ENCODE measurements at regions not wholly inside any gene's neighbourhood (a gene's known extent, or its start where the extent isn't known, plus 50 kb on each side); places are given as distances from the start of the nearest gene placed in this dataset.

GRCh38 chr15:29477256-29477655 is 207.6 kb upstream of the NSMCE3 start:
- in situ Hi-C loops (cut with HindIII; ENCODE audit: low sequenced_read_pairs): no loop called here
- DNase-seq (ENCODE audit: low read depth): no peak
- H3K4me3 ChIP-seq (ENCODE audit: low read depth, low read length): no peak overlapping the region
- no peak for TF ChIP-seq CTCF (IDR thresholded peaks at IDR 0.05; ENCODE audit: low read depth, low read length, missing control alignments)

GRCh38 chr15:29476503-29477080 is 207.0 kb upstream of the NSMCE3 start:
- TF ChIP-seq CTCF (IDR thresholded peaks at IDR 0.05; ENCODE audit: low read depth, low read length, missing control alignments): no peak
- no peak overlapping the region for H3K4me3 ChIP-seq (ENCODE audit: low read depth, low read length)
- in situ Hi-C loops (cut with HindIII; ENCODE audit: low sequenced_read_pairs): no loop called here
- no peak for DNase-seq (ENCODE audit: low read depth)

- in situ Hi-C loops (cut with HindIII; ENCODE audit: low sequenced_read_pairs): no loop called here
- DNase-seq (ENCODE audit: low read depth): no peak
- no peak overlapping the region for H3K4me3 ChIP-seq (ENCODE audit: low read depth, low read length)
- TF ChIP-seq CTCF (IDR thresholded peaks at IDR 0.05; ENCODE audit: low read depth, low read length, missing control alignments): no peak
These were observed 205.5 kb upstream of the NSMCE3 start for GRCh38 chr15:29475096-29475495.

GRCh38 chr15:29473621-29474105 is 204.0 kb upstream of the NSMCE3 start:
- DNase-seq (ENCODE audit: low read depth): no peak
- no peak for TF ChIP-seq CTCF (IDR thresholded peaks at IDR 0.05; ENCODE audit: low read depth, low read length, missing control alignments)
- H3K4me3 ChIP-seq (ENCODE audit: low read depth, low read length): no peak overlapping the region
- in situ Hi-C loops (cut with HindIII; ENCODE audit: low sequenced_read_pairs): no loop called here

- TF ChIP-seq CTCF (IDR thresholded peaks at IDR 0.05; ENCODE audit: low read depth, low read length, missing control alignments): no peak
- no peak overlapping the region for H3K4me3 ChIP-seq (ENCODE audit: low read depth, low read length)
- in situ Hi-C loops (cut with HindIII; ENCODE audit: low sequenced_read_pairs): no loop called here
- no peak for DNase-seq (ENCODE audit: low read depth)
These were observed 203.4 kb upstream of the NSMCE3 start for GRCh38 chr15:29472901-29473445.

- in situ Hi-C loops (cut with HindIII; ENCODE audit: low sequenced_read_pairs): no loop called here
- no peak overlapping the region for H3K4me3 ChIP-seq (ENCODE audit: low read depth, low read length)
- TF ChIP-seq CTCF (IDR thresholded peaks at IDR 0.05; ENCODE audit: low read depth, low read length, missing control alignments): no peak
- no peak for DNase-seq (ENCODE audit: low read depth)
These were observed 202.1 kb upstream of the NSMCE3 start for GRCh38 chr15:29471757-29472156.
